K562 (cell line): ENCODE measurements at regions not wholly inside any gene's neighbourhood (a gene's known extent, or its start where the extent isn't known, plus 50 kb on each side); places are given as distances from the start of the nearest gene placed in this dataset.

Source experiments
- ATAC-seq: fragments of 200-7000 bp; cut with Tn5 transposase; 3 replicates; pipeline ENCODE4 v1.9.1; 2020; ENCODE audit warnings: moderate library complexity
- BruUV-seq: library from RNA; stranded (reverse); fragments of 400-500 nt; replicated peaks from 2 replicates; lab custom pipeline; 2021; lab: Mats Ljungman, UMichigan
- CTCF ChIA-PET: fragments of 300-600 bp; formaldehyde crosslinking; extraction: SDS; loops from one replicate; lab custom pipeline; 2021; ENCODE audit warnings: low intra/inter-chr PET ratio; lab: Yijun Ruan, JAX
- POLR2A ChIA-PET: fragments of 300-600, 350-650 bp; sonication (Branson Sonifier 250); formaldehyde crosslinking; extraction: SDS; loops from one replicate; lab custom pipeline; 2021; ENCODE audit warnings: antibody characterized with exemption, inconsistent platforms; lab: Yijun Ruan, JAX
- DNase-seq, 4 experiments: peaks; one replicate each; pipeline versions ENCODE4 v3.0.0 to v3.0.0-alpha.2; 2011 to 2018; ENCODE audit warnings: low spot score in 3 of 4, mixed read lengths in 3 of 4; ENCODE audit errors: extremely low read depth in 1 of 4
- FAIRE-seq: peaks from 2 replicates; lab custom pipeline; 2011; peaks lifted over from hg19 to GRCh38; lab: Jason Lieb, UNC
- H2AFZ ChIP-seq: 2 replicates; pipeline ENCODE4 v1.6.0; 2011; ENCODE audit warnings: low read depth, low read length, control low read depth, inconsistent platforms
- H3K27ac ChIP-seq: fragments of 200-600 bp; 3 replicates; pipeline ENCODE4 v1.8.0; 2011; ENCODE audit warnings: low read depth, mild to moderate bottlenecking, control low read depth, inconsistent platforms, low read length, moderate library complexity, mixed read lengths; ENCODE audit errors: extremely low read depth
- H3K27me3 ChIP-seq, 2 experiments: fragments of 300-600 bp in 1 of 2; 2 replicates in 1 of 2; 3 replicates in 1 of 2; pipeline versions ENCODE4 v1.6.0 to v1.8.0; 2011; ENCODE audit warnings: inconsistent platforms in 2 of 2, low read length in 2 of 2, mild to moderate bottlenecking in 1 of 2, mixed read lengths in 1 of 2, moderate library complexity in 1 of 2; ENCODE audit not compliant: control insufficient read depth in 2 of 2, insufficient read depth in 2 of 2
- H3K36me3 ChIP-seq: fragments of 300-600 bp; 3 replicates; pipeline ENCODE4 v1.8.0; 2011; ENCODE audit warnings: mild to moderate bottlenecking, low read length, inconsistent platforms; ENCODE audit not compliant: control insufficient read depth, insufficient read depth
- H3K4me1 ChIP-seq, 2 experiments: fragments of 200-600 bp in 1 of 2; replicated peaks in 1 of 2; 2 replicates in 1 of 2; 3 replicates in 1 of 2; pipeline versions ENCODE4 v1.5.1 to v1.8.0; 2011; ENCODE audit warnings: inconsistent platforms in 2 of 2, low read length in 2 of 2, mild to moderate bottlenecking in 1 of 2, mixed read lengths in 1 of 2, moderate library complexity in 1 of 2; ENCODE audit not compliant: control insufficient read depth in 2 of 2, insufficient read depth in 2 of 2
- H3K4me2 ChIP-seq: 2 replicates; pipeline ENCODE4 v1.6.1; 2011; ENCODE audit warnings: low read length, control low read depth, inconsistent platforms, mixed read lengths; ENCODE audit not compliant: insufficient read depth
- H3K4me3 ChIP-seq: fragments of 200-600 bp; sonication (generic), shearing (Covaris generic); 2 replicates; pipeline ENCODE4 v1.5.1; 2016; ENCODE audit warnings: control low read depth, inconsistent platforms
- H3K79me2 ChIP-seq: fragments of 200-600 bp; 3 replicates; pipeline ENCODE4 v1.8.0; 2011; ENCODE audit warnings: low read length, inconsistent platforms; ENCODE audit not compliant: control insufficient read depth, insufficient read depth
- H3K9ac ChIP-seq, 2 experiments: 2 replicates each; pipeline versions ENCODE4 v1.6.0 to v1.6.1; 2011; ENCODE audit warnings: low read depth in 2 of 2, low read length in 2 of 2, control low read depth in 1 of 2, inconsistent platforms in 1 of 2, mild to moderate bottlenecking in 1 of 2, mixed read lengths in 1 of 2; ENCODE audit not compliant: insufficient read depth in 1 of 2
- H3K9me1 ChIP-seq: one replicate; pipeline ENCODE4 v1.6.0; 2011; ENCODE audit warnings: inconsistent platforms, mild to moderate bottlenecking, low read length, moderate library complexity; ENCODE audit not compliant: control insufficient read depth, insufficient read depth
- H3K9me3 ChIP-seq: replicated peaks from 2 replicates; pipeline ENCODE4 v1.5.1; 2011; ENCODE audit warnings: low read depth, low read length, inconsistent platforms; ENCODE audit not compliant: control insufficient read depth, insufficient read depth
- H4K20me1 ChIP-seq: replicated peaks from 2 replicates; pipeline ENCODE4 v1.6.1; 2011; ENCODE audit warnings: low read length, inconsistent platforms, mixed read lengths; ENCODE audit not compliant: control insufficient read depth, insufficient read depth
- GMEB1 ChIP-seq: fragments of 250-450 bp; sonication (Bioruptor Pico); IDR thresholded peaks from 2 replicates; pipeline ENCODE4 v1.4.0; 2020; ENCODE audit warnings: mild to moderate bottlenecking
- GTF2F1 ChIP-seq: IDR thresholded peaks from 2 replicates; pipeline ENCODE4 v1.6.1; 2011; ENCODE audit warnings: low read depth, low read length, improper control_type of control experiment
- HDAC6 ChIP-seq: IDR thresholded peaks from 2 replicates; pipeline ENCODE4 v1.6.1; 2012; ENCODE audit warnings: low read depth, mild to moderate bottlenecking, control low read depth, inconsistent platforms, low read length, moderate library complexity
- MCM5 ChIP-seq: fragments of 450-650 bp; IDR thresholded peaks from 2 replicates; pipeline ENCODE4 v1.6.1; 2016; ENCODE audit warnings: low read depth
- POLR2A ChIP-seq: fragments of 450-650 bp; conservative IDR thresholded peaks from 2 replicates; pipeline ENCODE4 v1.6.1; 2016
- RBFOX2 ChIP-seq: fragments of 200-400 bp; formaldehyde crosslinking; IDR thresholded peaks from 2 replicates; pipeline ENCODE4 v1.6.1; 2017; ENCODE audit warnings: low read depth, mild to moderate bottlenecking, low read length, moderate library complexity
- ZNF212 ChIP-seq: fragments of 450-650 bp; formaldehyde crosslinking; IDR thresholded peaks from 2 replicates; pipeline ENCODE4 v1.4.0; 2020; ENCODE audit warnings: mild to moderate bottlenecking
- ZNF79 ChIP-seq: fragments of 250-450 bp; sonication (Bioruptor Pico); IDR thresholded peaks from 2 replicates; pipeline ENCODE4 v1.4.0; 2020; ENCODE audit warnings: low read depth, mild to moderate bottlenecking, moderate library complexity
- WGBS: fragments of 100-300 bp; shearing (Covaris generic); methylation state at CpG from one replicate; pipeline ENCODE4 v1.1.6; 2016; ENCODE audit warnings: low coverage, mixed read lengths; ENCODE audit not compliant: insufficient coverage; ENCODE audit errors: missing lambda C conversion rate; 5-methylcytosine and 5-hydroxymethylcytosine counted together
- in situ Hi-C: fragments of 300-500 bp; cut with MboI; formaldehyde crosslinking; loops from 4 replicates; pipeline ENCODE4 v1.15.0; 2018; ENCODE audit warnings: inconsistent platforms, mixed read lengths
- intact Hi-C: fragments of 100-400 bp; cut with micrococcal nuclease; formaldehyde crosslinking; loops from 2 replicates; pipeline ENCODE4 v1.14.2; 2022

DNA sequence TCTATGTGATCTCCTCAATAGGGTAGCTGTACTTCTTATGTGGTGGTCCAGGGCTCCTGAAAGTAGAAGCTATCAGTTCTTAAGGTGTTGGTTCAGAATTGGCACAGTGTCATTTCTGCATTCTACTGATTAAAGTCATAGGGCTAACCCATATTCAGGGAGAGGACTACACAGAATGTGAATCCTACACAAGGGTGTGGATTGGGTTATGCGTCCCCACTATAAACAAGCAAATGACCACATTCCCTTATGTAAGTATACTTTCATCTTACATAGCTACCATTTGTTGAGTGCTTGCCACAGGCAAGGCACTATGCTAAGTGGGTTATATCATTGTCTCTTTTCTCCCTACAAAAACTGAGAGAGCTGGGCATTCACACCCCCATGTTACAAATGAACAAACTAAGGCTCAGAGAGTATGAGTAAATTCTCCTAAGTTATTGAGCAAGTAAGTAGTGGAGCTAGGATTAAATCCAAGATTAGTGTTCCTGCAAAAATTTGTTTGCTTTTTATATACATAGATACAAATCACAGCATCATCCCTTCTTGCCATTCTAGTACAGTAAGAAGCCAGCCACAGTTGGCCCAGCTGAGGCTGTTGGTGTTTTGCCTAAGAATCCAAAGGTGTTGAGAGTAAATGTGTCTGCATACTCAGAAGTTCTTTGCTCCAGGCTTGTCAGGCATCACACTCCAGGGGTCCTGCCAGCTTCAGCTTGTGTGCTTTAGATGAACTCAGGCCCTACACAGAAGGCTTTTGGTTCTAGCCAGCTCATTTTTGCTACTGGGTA lies 157.8 kb downstream of the KIF18A start:
- no peaks in the 10 kb centered on the region for H3K79me2 ChIP-seq
- TF ChIP-seq GMEB1 (CRISPR knock-in tag): no peak
- no peak for TF ChIP-seq GTF2F1
- TF ChIP-seq HDAC6: no peak
- no peak for TF ChIP-seq ZNF212 (CRISPR knock-in tag)
- no peak for TF ChIP-seq POLR2A
- TF ChIP-seq ZNF79 (CRISPR knock-in tag): no peak
- no peak for TF ChIP-seq RBFOX2
- TF ChIP-seq MCM5: no peak
- DNase-seq: no peak
- intact Hi-C loops (no loop called here), in situ Hi-C loops (no loop called here)
- WGBS: 0% methylated on average over 1 of the region's 1 CpG
- H3K9me3 ChIP-seq: no peaks in the 10 kb centered on the region
- no peaks in the 10 kb centered on the region for H3K4me1 ChIP-seq
- H3K27ac ChIP-seq: no peak overlapping the region
- H3K4me2 ChIP-seq: no peak overlapping the region
- H3K9ac ChIP-seq: no peak overlapping the region
- H2AFZ ChIP-seq: no peak overlapping the region
- H3K9me1 ChIP-seq: no peaks in the 10 kb centered on the region
- H4K20me1 ChIP-seq: no peaks in the 10 kb centered on the region
- BruUV-seq: no TSS peak
- no peaks in the 10 kb centered on the region for H3K36me3 ChIP-seq
- no peak for ATAC-seq
- CTCF ChIA-PET: no interaction called here
- H3K27me3 ChIP-seq: no peaks in the 10 kb centered on the region
- no peak for FAIRE-seq
- no peak overlapping the region for H3K4me3 ChIP-seq
- POLR2A ChIA-PET: interaction anchor here (0.5 to 0.7 kb wide), 3 partner anchors 186 to 491 kb away, joined by 3 read pairs; no protein-coding TSS in a partner anchor
